ENCODE measurements at regions not wholly inside any gene's neighbourhood (a gene's known extent, or its start where the extent isn't known, plus 50 kb on each side); places are given as distances from the start of the nearest gene placed in this dataset.
"Not testable (repeated sequence)": the region's sequence is repeated elsewhere in the genome, so short reads cannot be mapped to it uniquely, and the experiment has no call there.

- DNase-seq (ENCODE audit: low read depth), result no peak
Observed at GRCh38 chr15:23924686-23925085, 237.6 kb upstream of the NDN start.

DNA sequence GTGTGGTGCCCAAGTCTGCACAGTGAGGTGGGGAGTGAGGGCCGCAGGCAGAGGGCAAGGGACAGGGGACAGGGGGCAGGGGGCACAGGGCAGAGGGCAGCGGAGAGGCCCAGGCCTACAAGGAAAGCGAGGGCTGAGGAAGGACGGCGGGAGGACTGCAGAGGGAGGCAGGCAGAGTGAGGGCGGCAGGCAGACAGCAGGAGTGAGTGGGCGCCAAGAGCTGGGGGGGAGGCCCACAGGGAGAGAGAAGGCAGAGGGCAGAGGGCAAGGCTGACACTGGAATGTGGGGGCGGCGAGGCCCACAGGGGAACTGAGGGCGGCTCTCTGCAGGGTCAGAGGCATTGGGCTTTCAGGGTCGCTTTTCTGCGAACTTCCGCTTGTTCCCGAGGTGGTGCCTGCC, 267.8 kb upstream of the NDN start:
- DNase-seq (ENCODE audit: low read depth), result no peak

- DNase-seq (ENCODE audit: low read depth), result no peak
Observed at GRCh38 chr15:23983500-23984259, 296.6 kb upstream of the NDN start.

GRCh38 chr15:23994273-23994672, 307.2 kb upstream of the NDN start:
- no peak for DNase-seq (ENCODE audit: low read depth)

DNA sequence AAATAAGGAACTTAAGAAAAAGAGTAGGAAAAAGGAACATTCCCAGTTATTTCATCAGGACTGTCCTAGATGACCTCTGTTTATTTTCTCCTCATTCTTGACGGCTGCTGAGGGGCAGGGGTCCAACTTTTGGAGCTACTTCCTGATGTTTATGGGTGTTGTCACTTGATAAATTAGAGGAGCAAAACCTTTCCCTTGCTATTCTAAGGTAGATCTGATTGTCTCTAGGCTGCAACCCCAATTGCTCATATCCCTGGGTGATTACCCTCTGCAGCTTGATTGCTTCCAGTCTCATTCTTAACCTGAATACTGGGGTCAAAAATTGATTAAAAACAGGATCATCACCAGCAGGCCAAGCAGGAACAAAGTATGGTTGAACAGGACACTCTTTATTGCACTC, 311.0 kb upstream of the NDN start:
- no peak for DNase-seq (ENCODE audit: low read depth)

- DNase-seq (ENCODE audit: low read depth), result no peak
Observed at GRCh38 chr15:24008476-24008875, 321.4 kb upstream of the NDN start.

DNA sequence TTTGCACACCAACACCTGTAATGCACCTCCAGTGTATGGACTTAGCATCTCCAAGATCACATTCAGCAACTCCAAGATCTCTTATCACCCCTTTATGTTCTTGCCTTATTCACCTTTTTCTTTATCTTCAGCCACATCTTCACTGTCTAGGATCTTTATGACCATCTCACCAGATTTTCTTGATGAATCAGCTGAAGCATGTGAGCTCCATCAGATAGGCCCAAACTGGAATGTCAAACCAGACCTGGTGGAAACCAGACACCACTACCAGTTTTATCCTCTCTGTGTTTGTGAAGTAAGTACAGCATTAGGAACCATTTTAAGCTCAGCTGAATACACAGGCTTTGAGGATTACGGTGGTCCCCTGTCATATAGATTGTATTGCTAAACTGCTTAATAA, 330.4 kb upstream of the NDN start:
- no peak for DNase-seq (ENCODE audit: low read depth)

DNA sequence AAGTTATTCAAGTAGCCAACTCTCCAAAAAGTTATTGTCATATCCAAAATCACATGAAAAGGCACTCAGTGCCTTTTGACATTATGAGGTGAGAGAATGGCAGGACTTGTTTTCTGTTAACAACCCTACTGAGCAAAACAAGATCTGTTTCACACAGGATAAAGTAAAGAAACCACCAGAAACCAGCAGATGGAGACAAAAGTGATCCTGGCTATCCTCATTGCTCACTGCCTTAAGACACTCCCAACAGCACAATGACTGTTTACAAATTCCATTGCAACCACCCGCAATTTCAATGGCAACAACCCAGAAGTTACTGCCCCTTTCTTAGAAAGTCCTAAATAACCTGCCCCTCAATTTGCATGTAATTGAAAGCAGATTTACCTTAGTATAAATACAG, 352.6 kb upstream of the NDN start:
- DNase-seq (ENCODE audit: low read depth), result no peak

GRCh38 chr15:24054547-24055245, 367.6 kb upstream of the NDN start:
- no peak for DNase-seq (ENCODE audit: low read depth)

GRCh38 chr15:24067733-24068501, 380.8 kb upstream of the NDN start:
- no peak for DNase-seq (ENCODE audit: low read depth)

- no peak for DNase-seq (ENCODE audit: low read depth)
Observed at GRCh38 chr15:24075420-24076089, 388.4 kb upstream of the NDN start.

- no peak for DNase-seq (ENCODE audit: low read depth)
Observed at GRCh38 chr15:24076090-24076784, 389.1 kb upstream of the NDN start.

DNA sequence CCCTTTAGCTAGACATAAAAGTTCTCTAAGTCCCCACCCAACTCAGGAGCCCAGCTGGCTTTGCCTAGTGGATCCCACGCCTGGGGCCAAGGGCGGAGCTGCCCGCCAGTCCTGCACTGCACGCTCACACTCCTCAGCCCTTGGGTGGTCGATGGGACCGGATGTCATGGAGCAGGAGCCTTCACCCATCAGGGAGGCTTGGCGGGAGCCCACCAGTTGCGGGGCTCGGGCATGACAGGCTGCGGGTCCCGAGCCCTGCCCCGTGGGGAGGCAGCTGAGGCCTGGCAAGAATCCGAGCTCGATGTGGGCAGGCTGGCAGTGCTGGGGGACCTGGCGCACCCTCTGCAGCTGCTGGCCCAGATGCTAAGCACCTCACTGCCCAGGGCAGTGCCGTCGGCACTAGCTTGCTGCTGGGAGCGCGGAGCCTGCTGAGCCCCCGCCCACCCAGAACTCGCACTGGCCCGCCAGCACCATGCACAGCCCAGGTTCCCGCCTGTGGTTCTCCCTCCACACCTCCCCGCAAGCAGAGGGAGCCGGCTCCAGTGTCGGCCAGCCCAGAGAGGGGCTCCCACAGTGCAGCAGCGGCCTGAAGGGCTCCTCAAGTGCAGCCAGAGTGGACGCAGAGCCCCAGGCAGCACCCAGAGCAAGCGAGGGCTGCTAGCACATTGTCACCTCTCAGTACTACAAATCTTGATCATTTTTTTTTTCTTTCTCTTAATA, 391.4 kb upstream of the NDN start:
- DNase-seq (ENCODE audit: low read depth), result no peak

DNA sequence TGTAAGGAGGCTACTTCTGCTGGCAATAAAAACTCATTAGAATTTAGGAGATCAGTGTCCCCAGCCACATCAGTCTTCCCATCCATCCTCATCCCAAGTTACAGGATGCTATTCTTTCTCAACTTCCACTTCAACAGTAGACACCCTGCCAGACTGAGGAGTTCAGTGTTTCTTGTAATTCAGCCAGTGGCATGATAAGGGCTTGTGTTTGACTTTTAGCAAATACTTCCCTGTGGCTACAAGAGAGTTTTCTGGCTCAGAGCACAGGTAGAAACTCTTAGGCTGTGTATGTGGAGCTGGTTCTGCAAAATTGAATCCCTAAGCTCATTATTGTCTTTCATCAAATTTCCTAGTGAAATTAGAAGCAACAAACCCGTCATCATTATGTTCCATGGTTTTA, 401.8 kb upstream of the NDN start:
- DNase-seq (ENCODE audit: low read depth), result not testable (repeated sequence)

GRCh38 chr15:24101503-24101902, 414.4 kb upstream of the NDN start:
- not testable (repeated sequence) for DNase-seq (ENCODE audit: low read depth)

DNA sequence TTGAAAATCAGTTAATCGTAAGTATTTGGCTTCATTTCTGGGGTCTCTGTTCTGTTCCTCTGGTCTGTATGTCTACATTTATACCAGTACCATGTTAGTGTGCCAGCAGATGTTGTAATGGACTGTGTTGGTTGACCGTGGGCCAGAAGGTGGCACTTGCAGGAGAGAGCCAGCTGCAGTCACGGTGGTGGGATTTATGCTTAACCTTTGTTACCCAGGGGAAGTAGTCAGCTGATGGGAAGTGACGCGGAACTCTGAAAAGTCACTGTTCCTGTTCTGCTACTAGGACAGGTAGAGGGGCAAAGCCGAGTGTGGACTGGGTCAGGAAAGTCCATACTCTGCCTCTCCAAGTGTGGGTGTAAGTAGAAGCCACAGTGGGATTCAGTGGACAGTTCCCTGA, 420.4 kb upstream of the NDN start:
- DNase-seq (ENCODE audit: low read depth), result not testable (repeated sequence)

- DNase-seq (ENCODE audit: low read depth), result not testable (repeated sequence)
Observed at GRCh38 chr15:24107948-24108347, 420.8 kb upstream of the NDN start.

DNA sequence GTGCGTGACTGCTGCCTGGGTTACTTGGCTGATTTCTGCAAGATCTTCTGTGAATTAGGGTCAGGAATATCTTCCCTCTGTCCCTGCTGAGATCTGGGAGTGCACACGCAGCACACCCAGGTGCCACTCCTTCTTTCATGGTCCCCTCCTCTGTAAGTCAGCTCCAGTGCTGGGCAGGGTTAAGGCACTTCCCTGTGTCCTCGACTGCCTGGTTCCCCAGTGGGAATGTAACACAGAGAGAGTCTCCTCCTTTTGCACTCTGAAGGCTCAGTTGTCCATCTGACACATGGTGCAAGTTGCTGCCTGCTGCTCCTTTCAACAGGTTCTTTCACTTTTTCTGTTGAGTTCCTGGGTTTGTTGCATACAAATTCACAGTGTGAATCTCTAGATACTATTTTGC, 421.2 kb upstream of the NDN start:
- not testable (repeated sequence) for DNase-seq (ENCODE audit: low read depth)

- not testable (repeated sequence) for DNase-seq (ENCODE audit: low read depth)
Observed at GRCh38 chr15:24139622-24140021, 452.5 kb upstream of the NDN start.

DNA sequence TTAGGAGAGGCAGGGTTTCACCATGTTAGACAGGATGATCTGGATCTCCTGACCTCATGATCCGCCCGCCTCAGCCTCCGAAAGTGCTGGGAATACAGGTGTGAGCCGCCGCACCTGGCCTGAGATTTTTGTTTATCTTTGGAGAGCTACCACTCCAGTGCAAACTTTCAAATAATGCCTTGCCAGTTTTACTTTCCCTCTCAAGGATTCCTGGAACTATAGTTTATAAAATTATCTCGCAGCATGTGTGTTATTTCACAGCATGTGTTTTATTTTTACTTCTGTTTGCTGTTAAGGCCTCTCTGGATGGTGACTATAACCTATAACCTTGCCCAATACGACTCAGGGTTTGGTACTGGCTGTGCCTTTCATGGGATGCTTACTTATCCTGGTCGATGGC, 458.0 kb upstream of the NDN start:
- DNase-seq (ENCODE audit: low read depth), result not testable (repeated sequence)

GRCh38 chr15:24146251-24146650, 459.1 kb upstream of the NDN start:
- DNase-seq (ENCODE audit: low read depth), result no peak
